ENCODE measurements at regions not wholly inside any gene's neighbourhood (a gene's known extent, or its start where the extent isn't known, plus 50 kb on each side); places are given as distances from the start of the nearest gene placed in this dataset.

GRCh38 chr6:44531442-44532015 is 144.0 kb downstream of the CDC5L start:
- no peak overlapping the region for H3K4me3 ChIP-seq (ENCODE audit: insufficient read depth, low read length)
- no peak for TF ChIP-seq CTCF (IDR thresholded peaks at IDR 0.05; ENCODE audit: extremely low read depth, low read depth, low read length)

GRCh38 chr6:44533421-44533820 is 145.9 kb downstream of the CDC5L start:
- no peak for DNase-seq (ENCODE audit: insufficient read length, low spot score, missing footprints)
- no peaks in the 10 kb centered on the region for H3K79me2 ChIP-seq (ENCODE audit: insufficient read depth, low read length)
- TF ChIP-seq CTCF (IDR thresholded peaks at IDR 0.05; ENCODE audit: extremely low read depth, low read depth, low read length), result no peak
- H3K9me3 ChIP-seq (ENCODE audit: low read depth, low read length), result no peaks in the 10 kb centered on the region
- no peaks in the 10 kb centered on the region for H3K4me1 ChIP-seq (ENCODE audit: insufficient read depth, low read length)
- no peak overlapping the region for H2AFZ ChIP-seq (ENCODE audit: low read length)
- no peak overlapping the region for H3K4me2 ChIP-seq (ENCODE audit: insufficient read depth, low read length)
- H3K36me3 ChIP-seq (ENCODE audit: insufficient read depth, low read length), result no peaks in the 10 kb centered on the region
- H3K4me3 ChIP-seq (ENCODE audit: insufficient read depth, low read length), result no peak overlapping the region
- no peak overlapping the region for H3K27ac ChIP-seq (ENCODE audit: low read depth, low read length)
- no peaks in the 10 kb centered on the region for H4K20me1 ChIP-seq (ENCODE audit: insufficient read depth, low read length)
- peaks cover 8% of the 10 kb centered on the region for H3K27me3 ChIP-seq (ENCODE audit: insufficient read depth, low read length)

More at GRCh38 chr6:44531442-44532015, 144.0 kb downstream of the CDC5L start:
- Histone ChIP-seq H3K27me3 (ENCODE audit: insufficient read depth, low read length) (peaks cover 8% of the 10 kb centered on the region), H3K4me2 (ENCODE audit: insufficient read depth, low read length) (no peak overlapping the region), H2AFZ (ENCODE audit: low read length) (no peak overlapping the region), H3K79me2 (ENCODE audit: insufficient read depth, low read length) (no peaks in the 10 kb centered on the region), H3K9me3 (ENCODE audit: low read depth, low read length) (no peaks in the 10 kb centered on the region), H3K36me3 (ENCODE audit: insufficient read depth, low read length) (no peaks in the 10 kb centered on the region), H4K20me1 (ENCODE audit: insufficient read depth, low read length) (no peaks in the 10 kb centered on the region), H3K4me1 (ENCODE audit: insufficient read depth, low read length) (no peaks in the 10 kb centered on the region), H3K27ac (ENCODE audit: low read depth, low read length) (no peak overlapping the region)
- no peak for DNase-seq (ENCODE audit: insufficient read length, low spot score, missing footprints)

GRCh38 chr6:44534291-44534690 is 146.8 kb downstream of the CDC5L start:
- Histone ChIP-seq H2AFZ (ENCODE audit: low read length) (no peak overlapping the region), H3K79me2 (ENCODE audit: insufficient read depth, low read length) (no peaks in the 10 kb centered on the region), H3K36me3 (ENCODE audit: insufficient read depth, low read length) (no peaks in the 10 kb centered on the region), H3K4me1 (ENCODE audit: insufficient read depth, low read length) (no peaks in the 10 kb centered on the region), H3K9me3 (ENCODE audit: low read depth, low read length) (no peaks in the 10 kb centered on the region), H3K4me3 (ENCODE audit: insufficient read depth, low read length) (no peak overlapping the region), H4K20me1 (ENCODE audit: insufficient read depth, low read length) (no peaks in the 10 kb centered on the region), H3K27ac (ENCODE audit: low read depth, low read length) (no peak overlapping the region), H3K4me2 (ENCODE audit: insufficient read depth, low read length) (no peak overlapping the region), H3K27me3 (ENCODE audit: insufficient read depth, low read length) (peaks cover 8% of the 10 kb centered on the region)
- TF ChIP-seq CTCF (IDR thresholded peaks at IDR 0.05; ENCODE audit: extremely low read depth, low read depth, low read length), result no peak
- no peak for DNase-seq (ENCODE audit: insufficient read length, low spot score, missing footprints)

GRCh38 chr6:44535446-44535845 is 147.9 kb downstream of the CDC5L start:
- TF ChIP-seq CTCF (IDR thresholded peaks at IDR 0.05; ENCODE audit: extremely low read depth, low read depth, low read length), result no peak
- Histone ChIP-seq H3K4me1 (ENCODE audit: insufficient read depth, low read length) (no peaks in the 10 kb centered on the region), H3K9me3 (ENCODE audit: low read depth, low read length) (no peaks in the 10 kb centered on the region), H2AFZ (ENCODE audit: low read length) (no peak overlapping the region), H3K4me2 (ENCODE audit: insufficient read depth, low read length) (no peak overlapping the region), H4K20me1 (ENCODE audit: insufficient read depth, low read length) (no peaks in the 10 kb centered on the region), H3K27ac (ENCODE audit: low read depth, low read length) (no peak overlapping the region), H3K27me3 (ENCODE audit: insufficient read depth, low read length) (peaks cover 5% of the 10 kb centered on the region), H3K79me2 (ENCODE audit: insufficient read depth, low read length) (no peaks in the 10 kb centered on the region), H3K36me3 (ENCODE audit: insufficient read depth, low read length) (no peaks in the 10 kb centered on the region), H3K4me3 (ENCODE audit: insufficient read depth, low read length) (no peak overlapping the region)
- no peak for DNase-seq (ENCODE audit: insufficient read length, low spot score, missing footprints)

All from osteoblast (primary cell).